ENCODE measurements at regions not wholly inside any gene's neighbourhood (a gene's known extent, or its start where the extent isn't known, plus 50 kb on each side); places are given as distances from the start of the nearest gene placed in this dataset.
"Not testable (repeated sequence)": the region's sequence is repeated elsewhere in the genome, so short reads cannot be mapped to it uniquely, and the experiment has no call there.

DNA sequence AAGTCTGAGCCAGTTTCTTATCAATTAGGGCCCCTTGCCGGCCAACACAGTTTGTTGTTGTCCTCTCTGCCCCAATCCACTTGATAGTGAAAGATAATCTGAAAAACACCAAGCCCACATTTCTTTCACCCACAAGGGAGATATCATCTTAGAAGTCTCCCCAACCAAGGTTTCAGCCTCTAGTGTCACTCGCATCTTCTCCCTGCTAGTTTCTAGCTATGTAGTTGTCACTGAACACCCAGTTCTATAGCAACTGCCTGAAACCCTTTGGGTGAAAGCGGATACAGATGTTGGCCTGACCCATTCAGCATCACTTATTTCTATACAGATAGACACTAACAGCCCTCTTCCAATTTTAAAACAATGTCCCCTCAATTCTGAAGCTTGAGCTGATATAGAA, 116.3 kb downstream of the BMP15 start:
- no peak for TF ChIP-seq POLR2A (IDR thresholded peaks at IDR 0.05)
- TF ChIP-seq, protein P1, sequence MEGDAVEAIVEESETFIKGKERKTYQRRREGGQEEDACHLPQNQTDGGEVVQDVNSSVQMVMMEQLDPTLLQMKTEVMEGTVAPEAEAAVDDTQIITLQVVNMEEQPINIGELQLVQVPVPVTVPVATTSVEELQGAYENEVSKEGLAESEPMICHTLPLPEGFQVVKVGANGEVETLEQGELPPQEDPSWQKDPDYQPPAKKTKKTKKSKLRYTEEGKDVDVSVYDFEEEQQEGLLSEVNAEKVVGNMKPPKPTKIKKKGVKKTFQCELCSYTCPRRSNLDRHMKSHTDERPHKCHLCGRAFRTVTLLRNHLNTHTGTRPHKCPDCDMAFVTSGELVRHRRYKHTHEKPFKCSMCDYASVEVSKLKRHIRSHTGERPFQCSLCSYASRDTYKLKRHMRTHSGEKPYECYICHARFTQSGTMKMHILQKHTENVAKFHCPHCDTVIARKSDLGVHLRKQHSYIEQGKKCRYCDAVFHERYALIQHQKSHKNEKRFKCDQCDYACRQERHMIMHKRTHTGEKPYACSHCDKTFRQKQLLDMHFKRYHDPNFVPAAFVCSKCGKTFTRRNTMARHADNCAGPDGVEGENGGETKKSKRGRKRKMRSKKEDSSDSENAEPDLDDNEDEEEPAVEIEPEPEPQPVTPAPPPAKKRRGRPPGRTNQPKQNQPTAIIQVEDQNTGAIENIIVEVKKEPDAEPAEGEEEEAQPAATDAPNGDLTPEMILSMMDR (IDR thresholded peaks at IDR 0.05) = no peak
- intact Hi-C loops (cut with DNase I; ENCODE audit: low total_unique reads) = no loop called here
- 79 to 86% methylated on average over 3 of the region's 3 CpGs for WGBS, 2 donors
- no peak overlapping the region for H3K4me3 ChIP-seq (ENCODE audit: low read depth, poor library complexity, severe bottlenecking)
- DNase-seq (ENCODE audit: low spot score in 2 of 2) = no peak

DNA sequence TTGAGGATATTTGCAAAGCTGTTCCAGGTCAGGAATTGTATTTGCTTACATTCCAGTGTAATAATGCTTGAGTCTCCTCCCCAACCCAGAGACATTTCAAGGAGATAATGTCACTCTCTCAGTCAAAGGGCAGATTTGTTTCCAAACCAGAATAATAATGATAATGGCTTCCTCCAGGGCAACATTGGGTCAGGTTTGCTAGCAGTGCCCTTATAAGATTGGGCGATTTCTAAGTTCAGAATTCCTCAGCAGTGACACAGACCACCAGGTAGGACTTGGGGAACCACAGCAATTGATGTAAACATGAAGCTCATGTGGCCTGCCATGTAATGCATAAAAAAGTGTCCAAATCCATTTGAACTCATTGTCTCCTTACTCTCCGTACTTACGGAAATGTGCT, 125.2 kb downstream of the BMP15 start:
- intact Hi-C loops (cut with DNase I; ENCODE audit: low total_unique reads) = no loop called here
- H3K4me3 ChIP-seq (ENCODE audit: low read depth, poor library complexity, severe bottlenecking) = no peak overlapping the region
- DNase-seq (ENCODE audit: low spot score in 2 of 2) = no peak
- TF ChIP-seq, protein P1 (IDR thresholded peaks at IDR 0.05) = no peak
- no peak for TF ChIP-seq POLR2A (IDR thresholded peaks at IDR 0.05)
- WGBS, 2 donors = 78% methylated on average over 3 of the region's 3 CpGs

DNA sequence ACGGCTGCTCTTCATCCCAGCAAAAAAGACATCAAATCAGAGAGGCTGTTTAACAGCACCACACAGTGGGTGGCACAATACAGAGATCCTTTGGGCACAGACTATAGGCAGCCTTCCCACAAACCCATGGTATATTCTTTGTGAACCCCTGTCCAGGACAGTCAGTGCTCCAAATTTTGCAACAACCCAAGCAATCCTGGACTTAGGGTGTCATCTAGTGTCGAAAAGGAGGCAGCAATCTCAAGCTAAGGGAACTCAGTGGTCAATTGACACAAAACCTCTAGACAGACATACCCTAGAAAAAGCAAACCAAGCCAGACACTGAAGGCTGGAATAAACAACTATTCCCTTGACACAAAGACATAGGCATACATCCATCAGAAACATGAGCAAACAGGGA, 137.4 kb downstream of the BMP15 start:
- H3K4me3 ChIP-seq (ENCODE audit: low read depth, poor library complexity, severe bottlenecking) = no peak overlapping the region
- TF ChIP-seq, protein P1 (IDR thresholded peaks at IDR 0.05) = no peak
- TF ChIP-seq POLR2A (IDR thresholded peaks at IDR 0.05) = no peak
- 34 to 40% methylated on average over 2 of the region's 2 CpGs for WGBS, 2 donors
- intact Hi-C loops (cut with DNase I; ENCODE audit: low total_unique reads) = no loop called here
- no peak for DNase-seq (ENCODE audit: low spot score in 2 of 2)

DNA sequence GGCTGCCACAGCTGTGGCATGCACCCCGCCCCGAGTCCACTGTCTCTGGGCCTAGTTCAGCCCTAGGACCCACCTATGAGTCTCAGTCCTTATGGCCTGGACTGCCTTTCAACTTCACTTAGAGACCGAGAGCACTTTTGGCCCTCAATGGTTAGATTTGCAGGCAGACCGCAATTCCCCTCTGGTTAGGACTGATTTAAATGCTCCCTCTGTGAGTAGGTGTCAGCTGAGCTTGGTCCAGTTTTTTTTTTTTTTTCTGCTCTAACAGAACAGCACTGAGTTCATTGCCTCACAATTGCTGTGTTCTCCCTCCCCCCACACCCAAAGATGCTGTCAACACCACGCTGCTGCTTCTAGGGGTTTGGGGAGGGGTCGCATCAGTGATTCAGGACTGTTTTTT, 143.2 kb downstream of the BMP15 start:
- intact Hi-C loops (cut with DNase I; ENCODE audit: low total_unique reads) = no loop called here
- WGBS, 2 donors = 78 to 86% methylated on average over 5 to 6 of the region's 6 CpGs
- no peak for DNase-seq (ENCODE audit: low spot score in 2 of 2)
- H3K4me3 ChIP-seq (ENCODE audit: low read depth, poor library complexity, severe bottlenecking) = no peak overlapping the region
- no peak for TF ChIP-seq POLR2A (IDR thresholded peaks at IDR 0.05)
- TF ChIP-seq, protein P1 (IDR thresholded peaks at IDR 0.05) = no peak

DNA sequence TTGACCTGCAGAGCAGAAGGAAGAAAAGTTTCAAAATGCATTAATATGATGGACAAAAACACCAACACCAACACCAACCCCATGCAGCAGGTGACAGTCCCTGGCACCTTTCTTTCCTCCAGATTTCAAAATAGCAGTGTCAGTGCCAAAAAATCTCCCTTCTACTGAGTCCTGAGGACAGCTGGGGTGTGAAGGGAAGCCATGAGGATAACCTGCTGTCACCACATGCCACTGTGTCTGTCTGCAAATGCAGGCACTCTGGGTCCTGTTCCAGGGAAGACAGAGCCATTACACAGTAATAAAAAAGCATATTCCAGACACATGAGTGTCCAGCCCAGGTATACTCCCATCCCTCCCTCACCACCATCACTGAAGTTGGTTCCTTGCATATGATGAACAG, 187.5 kb downstream of the BMP15 start:
- TF ChIP-seq, protein P1 (IDR thresholded peaks at IDR 0.05) = no peak
- no peak for TF ChIP-seq POLR2A (IDR thresholded peaks at IDR 0.05)
- H3K4me3 ChIP-seq (ENCODE audit: low read depth, poor library complexity, severe bottlenecking) = no peak overlapping the region
- intact Hi-C loops (cut with DNase I; ENCODE audit: low total_unique reads) = no loop called here
- DNase-seq (ENCODE audit: low spot score in 2 of 2) = no peak

DNA sequence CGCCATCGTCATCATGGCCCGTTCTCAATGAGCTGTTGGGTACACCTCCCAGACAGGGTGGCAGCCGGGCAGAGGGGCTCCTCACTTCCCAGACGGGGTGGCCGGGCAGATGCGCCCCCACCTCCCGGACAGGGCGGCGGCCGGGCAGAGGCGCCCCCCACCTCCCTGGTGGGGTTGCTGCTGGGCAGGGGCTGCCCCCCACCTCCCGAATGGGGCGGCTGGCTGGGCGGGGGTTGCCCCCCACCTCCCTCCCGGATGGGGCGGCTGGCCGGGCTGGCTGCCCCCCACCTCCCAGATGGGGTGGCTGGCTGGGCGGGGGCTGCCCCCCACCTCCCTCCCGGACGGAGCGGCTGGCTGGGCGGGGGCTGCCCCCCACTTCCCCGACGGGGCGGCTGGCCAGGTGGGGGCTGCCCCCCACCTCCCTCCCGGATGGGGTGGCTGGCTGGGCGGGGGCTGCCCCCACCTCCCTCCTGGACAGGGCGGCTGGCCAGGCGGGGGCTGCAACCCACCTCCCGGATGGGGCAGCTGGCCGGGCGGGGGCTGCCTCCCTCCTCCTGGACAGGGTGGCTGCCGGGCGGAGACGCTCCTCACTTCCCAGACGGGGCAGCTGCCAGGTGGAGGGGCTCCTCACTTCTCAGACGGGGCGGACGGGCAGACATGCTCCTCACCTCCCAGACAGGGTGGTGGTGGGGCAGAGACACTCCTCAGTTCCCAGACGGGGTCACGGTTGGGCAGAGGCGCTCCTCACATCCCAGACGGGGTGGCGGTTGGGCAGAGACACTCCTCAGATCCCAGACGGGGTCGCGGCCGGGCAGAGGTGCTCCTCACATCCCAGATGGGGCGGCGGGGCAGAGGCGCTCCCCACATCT, 208.8 kb downstream of the BMP15 start:
- intact Hi-C loops (cut with DNase I; ENCODE audit: low total_unique reads); DNase-seq (ENCODE audit: low spot score in 2 of 2): not testable (repeated sequence)

DNA sequence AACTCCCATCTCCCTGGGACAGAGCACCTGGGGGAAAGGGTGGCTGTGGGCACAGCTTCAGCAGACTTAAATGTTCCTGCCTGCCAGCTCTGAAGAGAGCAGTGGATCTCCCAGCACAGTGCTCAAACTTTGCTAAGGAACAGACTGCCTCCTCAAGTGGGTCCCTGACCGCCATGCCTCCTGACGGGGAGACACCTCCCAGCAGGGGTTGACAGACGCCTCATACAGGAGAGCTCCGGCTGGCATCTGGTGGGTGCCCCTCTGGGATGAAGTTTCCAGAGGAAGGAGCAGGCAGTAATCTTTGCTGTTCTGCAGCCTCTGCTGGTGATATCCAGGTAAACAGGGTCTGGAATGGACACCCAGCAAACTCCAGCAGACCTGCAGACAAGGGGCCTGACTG, 206.9 kb upstream of the NUDT10 start:
- H3K4me3 ChIP-seq (ENCODE audit: low read depth, poor library complexity, severe bottlenecking); intact Hi-C loops (cut with DNase I; ENCODE audit: low total_unique reads); DNase-seq (ENCODE audit: low spot score in 2 of 2): not testable (repeated sequence)
- 93 to 94% methylated on average over 2 to 4 of the region's 4 CpGs for WGBS, 2 donors

More for the DNA sequence above, 208.8 kb downstream of the BMP15 start:
- not testable (repeated sequence) for H3K4me3 ChIP-seq (ENCODE audit: low read depth, poor library complexity, severe bottlenecking)
- WGBS, 2 donors = 95 to 98% methylated on average over 10 to 32 of the region's 52 CpGs
